GM21786 (cell line): ENCODE measurements at regions not wholly inside any gene's neighbourhood (a gene's known extent, or its start where the extent isn't known, plus 50 kb on each side); places are given as distances from the start of the nearest gene placed in this dataset.

Experiments
- ATAC-seq: cut with Tn5 transposase; IDR thresholded peaks from one replicate; pipeline ENCODE4 v1.9.1; 2021; ENCODE audit not compliant: unreplicated experiment

DNA sequence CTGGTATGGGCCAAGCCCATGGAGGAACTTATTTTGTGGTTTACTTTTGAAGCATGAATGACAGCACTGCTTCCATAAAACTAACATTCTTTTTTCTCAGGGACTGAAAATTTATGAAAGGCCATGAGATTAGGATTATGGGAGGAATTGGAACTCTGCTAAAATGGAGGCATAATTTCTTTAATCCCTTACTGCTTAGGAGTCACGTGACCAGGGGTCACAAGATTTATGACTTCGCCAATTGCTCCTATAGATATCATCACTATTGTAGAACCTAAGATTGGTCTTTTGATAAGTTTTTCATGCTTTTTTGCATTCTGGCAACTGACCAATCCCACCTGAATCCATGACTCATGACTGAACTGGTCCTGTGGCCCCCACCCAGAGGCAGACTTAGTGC lies 495.7 kb upstream of the VRK2 start:
- no peak for ATAC-seq

DNA sequence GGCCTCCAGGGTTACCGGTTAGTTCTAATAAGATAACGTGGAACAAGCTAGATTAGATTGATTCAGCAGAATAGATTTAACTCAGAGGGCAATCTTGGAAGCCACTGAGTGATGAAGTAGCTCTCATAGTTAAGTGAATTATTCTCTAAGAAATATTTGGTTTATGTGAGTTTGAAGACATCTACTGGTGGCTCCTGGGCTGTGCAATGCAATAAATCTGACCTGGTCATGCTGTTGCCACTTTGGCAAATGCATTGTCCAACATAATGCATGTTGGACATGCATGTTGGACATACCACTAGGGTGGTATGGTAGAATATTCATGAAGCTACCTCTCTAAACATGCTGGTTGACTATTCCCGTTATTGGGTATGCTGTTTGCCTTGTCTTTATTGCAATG lies 493.7 kb upstream of the VRK2 start:
- no peak for ATAC-seq

DNA sequence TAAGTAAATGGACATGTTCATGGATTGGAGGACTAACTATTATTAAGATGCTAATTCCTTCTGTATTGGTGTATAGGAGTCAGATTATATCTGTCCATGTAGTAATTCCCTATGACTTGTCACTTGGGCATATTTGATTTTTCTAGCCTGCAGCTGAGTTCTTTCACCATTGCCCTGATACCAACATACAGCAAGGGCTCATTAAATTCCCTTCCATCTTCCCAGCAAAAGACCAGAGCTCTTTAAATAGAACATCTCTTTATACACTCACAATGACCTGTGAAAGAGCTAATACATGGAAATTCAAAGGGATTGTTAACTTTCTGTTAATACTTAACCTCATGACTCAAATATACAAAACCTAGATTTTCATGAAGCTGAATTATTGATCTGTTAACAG lies 492.3 kb upstream of the VRK2 start:
- no peak for ATAC-seq

DNA sequence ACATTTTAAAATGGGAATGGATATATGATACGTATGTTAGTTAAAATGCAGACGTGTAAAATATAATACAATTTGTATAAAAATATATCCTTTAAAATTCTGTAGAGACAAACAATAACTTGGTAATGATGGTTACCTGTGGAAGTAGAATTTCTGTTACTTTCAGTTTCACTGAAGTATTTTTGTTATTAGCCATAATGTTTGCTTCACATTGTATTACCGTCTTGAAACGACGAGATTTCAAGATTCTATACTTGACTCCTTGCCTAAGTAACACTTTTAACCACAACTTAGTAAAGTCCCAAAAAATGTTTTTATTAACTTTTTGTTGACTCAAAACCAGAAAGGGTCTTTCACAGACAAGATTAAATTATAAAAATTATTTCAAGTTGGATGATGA lies 488.3 kb upstream of the VRK2 start:
- ATAC-seq, result no peak

DNA sequence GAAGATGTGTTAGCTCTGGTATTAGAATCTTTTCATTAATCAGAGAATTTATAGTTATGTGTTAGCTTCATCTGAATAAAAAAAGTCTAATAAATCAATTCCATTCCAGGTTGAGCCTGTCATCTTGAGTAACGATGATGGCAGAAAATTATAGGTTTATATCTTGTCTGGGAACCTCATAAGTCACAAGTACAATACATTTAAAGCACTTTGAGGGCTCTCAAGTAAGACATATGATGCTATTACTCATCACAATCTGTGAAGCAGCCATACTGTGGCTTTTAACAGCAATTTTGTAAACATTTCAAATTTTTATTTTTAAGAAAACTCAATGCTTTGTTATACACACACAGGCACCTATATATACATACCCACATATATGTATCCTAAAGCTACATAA lies 484.1 kb upstream of the VRK2 start:
- no peak for ATAC-seq

DNA sequence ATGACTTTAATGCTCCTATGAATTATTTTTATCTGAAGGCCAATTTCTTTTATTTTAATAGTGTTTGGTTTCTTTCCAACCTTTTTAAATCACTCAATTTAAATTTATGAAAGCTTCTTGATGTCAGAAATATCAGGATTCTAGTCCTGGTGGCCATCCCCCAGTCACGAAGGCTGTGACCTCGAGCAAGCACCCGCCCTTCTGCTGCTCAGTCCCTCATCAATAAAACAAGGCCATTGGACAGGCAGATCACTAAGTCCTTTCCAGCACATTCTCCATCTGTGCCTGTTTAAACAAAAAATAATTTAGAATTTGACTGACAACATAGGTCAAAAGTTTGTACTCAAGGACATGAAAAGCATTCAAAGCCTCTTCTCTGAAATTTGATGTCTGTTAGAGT lies 483.6 kb upstream of the VRK2 start:
- ATAC-seq, result no peak

DNA sequence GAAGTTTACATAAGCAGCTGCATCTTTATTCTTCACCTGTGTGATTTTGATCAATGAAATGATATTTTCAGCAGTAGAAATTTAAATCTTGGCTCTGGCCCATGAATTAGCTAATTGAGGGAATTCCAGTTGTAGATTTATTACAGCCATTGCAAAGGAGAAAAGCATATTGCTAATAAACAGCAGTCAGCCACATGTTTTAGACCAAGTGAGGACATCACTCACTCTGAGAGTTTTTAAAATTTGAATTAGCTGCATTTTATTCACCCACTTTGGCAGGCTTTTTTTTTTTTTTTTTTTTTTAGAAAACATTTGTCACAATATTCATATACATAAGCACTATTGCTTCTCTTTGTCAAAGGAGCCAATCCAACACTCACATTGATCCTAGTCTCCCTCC lies 479.4 kb upstream of the VRK2 start:
- no peak for ATAC-seq

DNA sequence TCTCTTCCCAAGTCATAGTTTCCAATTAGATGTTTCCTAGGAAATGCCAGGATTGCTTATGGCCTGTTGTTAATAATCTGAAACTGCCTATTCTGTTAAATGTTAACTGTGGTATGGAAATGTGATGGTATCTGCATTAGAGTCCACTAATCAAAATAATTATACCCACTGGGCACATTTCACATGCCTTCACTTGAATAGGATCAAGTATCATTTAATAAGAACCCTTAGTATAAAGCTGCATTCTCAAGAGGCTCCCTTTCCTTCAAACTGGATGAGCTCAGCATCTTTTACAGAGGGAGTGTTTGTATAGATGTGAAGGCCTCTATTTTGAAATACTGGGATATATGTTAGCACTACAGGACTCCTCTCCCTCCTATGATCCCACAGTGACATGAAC lies 477.2 kb upstream of the VRK2 start:
- no peak for ATAC-seq

DNA sequence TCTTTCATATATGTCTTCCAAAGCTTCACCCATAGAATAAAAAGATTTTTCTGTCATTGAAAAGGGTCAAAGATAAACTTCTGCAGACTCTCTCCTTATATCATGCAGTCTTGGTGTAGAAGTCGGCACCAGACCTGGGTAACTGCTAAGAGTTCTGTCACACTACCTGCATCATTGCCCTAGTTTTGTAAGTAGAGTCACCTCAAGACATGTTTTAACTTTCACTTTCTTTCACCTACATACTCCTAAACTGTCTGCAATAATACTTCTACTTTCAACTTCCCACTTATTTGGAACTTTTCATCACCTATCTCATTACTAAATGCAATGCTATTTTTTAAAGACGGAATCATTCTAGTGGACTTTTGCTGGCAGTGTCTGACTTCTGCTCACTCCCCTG lies 475.6 kb upstream of the VRK2 start:
- ATAC-seq, result peak; percentile 47

DNA sequence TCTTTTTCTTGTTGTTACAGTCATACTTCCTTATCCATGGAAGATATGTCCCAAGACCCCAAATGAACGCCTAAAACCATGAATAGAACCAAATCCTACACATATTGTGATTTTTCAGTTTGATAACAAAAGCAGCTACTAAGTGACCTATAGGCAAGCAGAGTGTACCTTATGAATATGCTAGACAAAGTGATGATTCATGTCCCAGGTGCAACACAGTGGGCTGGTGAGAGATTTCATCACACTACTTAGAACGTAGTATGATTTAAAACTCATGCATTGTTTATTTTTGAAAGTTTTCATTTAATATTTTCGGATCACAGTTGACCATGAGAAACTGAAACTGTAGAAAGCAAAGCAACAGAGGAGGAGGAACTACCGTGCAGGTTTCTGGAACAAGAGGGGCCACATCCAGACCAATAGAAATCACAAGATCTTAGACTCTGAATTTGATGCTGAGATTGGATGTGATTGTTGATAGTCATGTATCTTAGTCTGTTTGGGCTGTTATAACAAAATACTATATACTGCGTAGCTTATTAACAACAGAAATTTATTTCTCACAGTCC lies 470.8 kb upstream of the VRK2 start:
- ATAC-seq, result no peak

DNA sequence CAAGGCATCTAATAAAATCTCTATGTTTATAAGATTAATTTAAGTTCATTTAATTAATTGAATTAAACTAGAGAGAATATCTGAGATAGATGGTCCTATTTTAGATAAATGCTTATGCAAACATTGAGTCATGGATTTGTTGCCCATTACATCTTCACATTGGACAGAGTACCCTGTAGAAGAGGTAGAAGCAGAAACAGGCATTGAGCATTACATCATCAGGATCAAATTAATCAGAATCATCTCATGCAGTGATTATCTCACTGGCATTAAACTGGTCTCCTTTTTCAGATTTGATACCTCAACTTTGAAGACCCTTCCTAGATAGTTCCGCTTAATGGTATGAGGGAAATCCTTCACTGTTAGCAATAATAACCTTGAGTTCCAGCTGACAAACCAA lies 469.6 kb upstream of the VRK2 start:
- no peak for ATAC-seq

DNA sequence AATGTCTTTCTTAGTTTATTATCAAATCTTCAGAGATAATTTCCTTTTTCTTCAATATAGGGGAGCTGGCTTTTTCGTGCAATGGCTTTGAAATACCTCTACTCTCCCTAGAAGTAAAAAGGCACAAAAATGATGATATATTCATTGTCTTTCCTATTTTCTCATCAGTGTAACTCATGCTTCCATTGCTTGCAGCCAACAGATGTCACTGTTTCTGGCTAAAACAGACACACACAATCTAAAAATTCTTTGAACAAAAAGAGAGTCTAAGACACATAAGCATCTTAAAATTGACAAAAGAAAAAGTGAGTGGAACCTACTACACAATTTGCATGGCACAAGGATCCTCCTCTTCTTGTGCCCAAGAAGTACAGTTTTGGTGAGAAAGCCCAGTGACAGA lies 448.7 kb upstream of the VRK2 start:
- ATAC-seq, result no peak

DNA sequence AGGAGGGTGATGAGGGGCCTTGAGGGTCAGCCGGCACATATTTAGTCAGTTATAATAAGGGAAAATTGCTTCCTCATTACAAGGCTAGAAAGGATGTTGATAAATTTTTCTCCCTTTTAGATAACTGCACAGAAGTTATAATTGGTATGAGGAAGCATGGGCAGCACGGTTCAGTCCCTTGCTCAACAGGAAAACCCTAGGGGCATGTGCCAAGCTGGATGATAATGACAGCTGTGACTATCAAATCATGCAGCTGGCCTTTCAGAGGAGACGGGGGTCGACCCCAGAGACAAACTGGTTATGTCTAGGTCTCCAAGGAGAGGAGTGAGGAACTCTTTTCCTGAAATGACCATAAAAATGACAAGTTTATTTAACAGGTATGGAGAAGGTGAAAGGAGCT lies 448.1 kb upstream of the VRK2 start:
- no peak for ATAC-seq

DNA sequence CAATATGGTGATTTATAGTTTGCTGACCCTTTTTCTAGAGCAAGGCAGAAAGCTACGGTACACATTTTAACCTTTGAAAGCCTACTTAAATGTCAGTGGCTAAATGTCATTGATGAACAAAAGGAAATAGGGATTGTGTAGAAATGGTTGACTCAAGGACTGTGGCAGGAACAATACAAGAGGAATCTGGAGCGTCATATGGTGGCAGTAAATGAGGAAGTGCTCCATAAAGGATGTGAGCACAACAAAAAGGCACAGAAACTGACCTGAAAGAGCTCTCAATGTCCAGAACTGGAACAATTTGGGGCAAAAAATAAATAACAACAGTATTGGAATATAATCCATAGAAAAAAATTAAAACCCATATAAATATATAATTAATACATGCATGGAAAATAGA lies 443.9 kb upstream of the VRK2 start:
- no peak for ATAC-seq

DNA sequence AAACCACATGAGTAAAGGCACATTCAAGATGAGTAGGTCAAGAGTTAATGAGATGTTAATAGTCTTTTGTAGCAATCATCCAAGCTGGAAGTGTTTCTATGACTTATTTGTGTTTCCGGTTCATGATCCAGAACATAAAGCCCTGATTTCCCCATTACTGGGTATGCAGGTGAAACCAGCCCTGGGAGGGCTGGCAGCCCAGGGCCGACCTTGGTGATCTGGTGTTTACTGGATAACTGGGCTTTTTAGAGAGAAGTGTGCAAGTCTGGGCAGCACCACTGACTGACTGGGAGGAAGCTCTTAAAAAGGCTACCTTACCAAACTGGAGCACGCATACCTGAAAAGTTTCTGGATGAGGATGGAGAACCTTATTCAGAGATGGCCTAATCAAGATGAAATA lies 431.6 kb upstream of the VRK2 start:
- no peak for ATAC-seq

DNA sequence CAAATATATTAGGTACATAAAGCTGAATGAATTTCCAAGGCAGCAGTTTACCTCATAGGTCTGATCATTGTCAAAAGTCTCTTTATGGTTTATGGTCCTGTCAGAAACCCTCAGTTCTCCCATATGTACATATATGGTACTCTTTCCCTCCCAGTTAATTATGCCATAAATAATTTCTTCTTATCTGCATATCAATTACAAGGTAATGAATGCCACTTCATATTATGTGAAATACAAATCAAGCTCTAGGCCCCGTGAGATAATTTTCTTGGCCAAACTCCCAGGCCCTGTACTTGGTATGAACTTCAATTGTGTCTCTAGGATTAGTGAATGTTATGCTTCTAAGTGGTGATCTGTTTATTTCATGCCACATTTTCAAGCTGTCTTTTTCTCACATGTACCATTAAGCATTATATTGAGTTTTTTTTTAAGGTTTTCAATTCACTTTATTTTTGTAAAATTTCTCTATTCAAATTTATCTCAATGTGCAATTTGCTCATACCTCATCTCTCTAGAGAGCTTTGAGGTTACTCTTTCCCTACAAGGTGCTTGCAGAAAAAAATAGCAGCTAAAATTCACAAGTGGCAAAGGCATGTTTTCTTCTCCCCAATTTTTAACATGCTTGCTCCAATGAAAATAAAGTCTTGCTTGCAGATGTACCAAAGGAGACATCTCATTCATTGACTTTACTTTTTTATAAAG lies 430.6 kb upstream of the VRK2 start:
- no peak for ATAC-seq

DNA sequence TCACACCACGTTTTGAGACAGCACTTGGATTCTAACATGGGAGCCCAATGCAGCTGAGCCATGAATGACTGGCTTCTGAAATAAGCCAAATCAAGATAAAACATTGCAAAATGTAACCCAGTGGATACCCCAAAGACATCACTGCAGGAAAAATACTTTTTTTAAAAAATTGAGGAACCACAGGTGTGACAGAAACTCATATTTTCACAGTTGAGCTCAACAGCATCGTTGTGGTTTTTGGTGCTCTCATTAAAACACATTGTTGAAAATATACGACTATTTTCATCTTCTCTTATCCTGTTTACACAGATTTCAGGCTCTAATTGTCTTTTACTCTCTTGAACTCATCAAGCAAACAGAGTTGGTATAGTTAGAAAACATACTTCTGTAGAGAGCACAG lies 429.3 kb upstream of the VRK2 start:
- ATAC-seq, result no peak

DNA sequence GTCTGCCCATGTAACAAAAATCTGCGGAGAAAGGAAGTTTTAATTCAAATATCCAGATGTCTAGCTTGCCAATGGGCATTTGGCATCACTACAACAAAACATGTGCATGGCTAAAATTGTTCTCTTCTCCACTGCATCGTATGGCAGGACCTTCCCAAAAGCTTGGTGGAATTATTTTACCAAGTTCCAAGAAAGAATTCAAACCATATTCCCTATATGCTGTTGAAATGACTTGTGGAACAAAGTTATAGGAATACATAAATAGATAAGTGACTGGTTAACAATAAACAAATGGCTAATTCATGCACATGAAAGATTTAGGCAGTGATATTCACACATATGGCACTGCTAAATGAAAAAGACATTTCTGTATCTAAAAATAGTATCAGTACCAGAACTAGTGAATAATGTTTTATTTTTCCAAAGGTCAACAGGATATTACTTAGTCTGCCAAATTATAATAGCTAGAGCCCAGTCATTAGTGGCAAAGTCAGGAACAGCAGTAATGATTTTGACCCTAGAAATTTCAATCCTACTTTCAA lies 425.4 kb upstream of the VRK2 start:
- ATAC-seq, result no peak

DNA sequence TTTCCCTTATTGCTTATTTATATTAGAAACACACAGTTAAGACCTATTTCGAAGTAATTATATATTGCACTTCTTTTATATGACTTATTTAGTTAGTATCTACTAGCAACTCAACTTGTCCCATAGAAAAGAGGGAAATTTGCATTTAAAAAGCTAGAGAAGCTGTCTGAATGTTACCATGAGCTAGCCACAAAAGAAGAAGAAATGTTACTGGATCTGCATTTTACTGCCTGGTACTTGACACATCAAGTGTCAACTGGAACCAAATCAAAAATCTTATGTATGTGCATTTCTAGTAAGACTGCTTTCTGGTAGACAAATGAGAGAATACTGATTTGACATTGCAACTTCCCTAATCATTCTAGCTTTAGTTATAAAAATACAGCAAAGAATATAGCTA lies 424.6 kb upstream of the VRK2 start:
- no peak for ATAC-seq

DNA sequence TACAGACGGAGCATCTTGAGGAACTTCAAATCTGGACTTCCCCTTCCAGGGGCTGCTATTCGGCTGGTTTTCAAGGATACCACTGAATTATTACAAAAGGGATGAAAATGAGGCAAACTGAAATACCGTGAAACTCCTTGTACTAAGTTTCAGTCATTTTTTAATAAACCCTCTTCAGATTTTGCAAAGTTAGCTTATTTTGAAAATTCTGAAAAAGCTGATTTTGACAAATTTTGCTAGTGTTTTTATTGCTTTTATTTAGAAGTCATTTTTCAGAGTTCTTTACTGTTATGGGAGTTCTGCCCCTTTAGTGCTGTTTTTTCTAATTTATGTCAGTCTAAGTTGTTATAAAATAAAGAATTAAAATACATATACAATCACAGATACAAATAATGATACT lies 390.4 kb upstream of the VRK2 start:
- no peak for ATAC-seq

DNA sequence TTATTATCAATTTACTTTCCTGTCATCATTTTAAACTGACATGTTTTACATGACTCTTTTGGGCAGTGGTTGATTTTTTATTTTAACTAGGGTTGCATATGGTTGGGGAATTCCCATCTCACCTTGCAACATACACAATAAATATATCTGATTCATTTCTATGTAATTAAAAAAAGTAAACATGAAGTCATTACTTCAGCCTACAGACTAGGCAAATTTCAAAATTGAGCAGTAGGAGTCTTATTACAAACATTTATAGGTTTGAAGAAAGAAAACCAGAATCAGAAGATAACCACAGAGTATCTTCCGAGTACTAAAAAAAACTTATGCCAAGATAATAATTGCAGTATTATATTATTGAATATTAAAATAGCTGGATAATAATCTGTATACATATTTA lies 377.0 kb upstream of the VRK2 start:
- no peak for ATAC-seq

DNA sequence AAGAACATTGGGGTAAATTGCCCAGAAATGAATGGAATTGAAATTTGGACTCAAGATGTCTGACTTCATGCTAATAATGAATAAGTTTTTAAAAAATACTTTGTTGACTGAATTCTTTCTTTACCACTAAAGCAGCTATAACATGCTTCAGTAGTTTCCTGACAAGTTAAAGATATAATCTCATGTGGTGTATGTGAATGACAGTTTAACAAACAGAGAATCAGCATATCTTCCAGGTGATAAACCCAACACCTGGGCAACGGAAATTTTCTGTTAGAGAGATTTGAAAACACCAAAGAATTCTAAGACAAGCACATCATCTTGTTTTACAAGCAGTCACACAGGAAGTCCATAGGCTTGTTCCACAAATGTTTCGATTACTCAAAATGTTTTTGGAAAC lies 372.6 kb upstream of the VRK2 start:
- no peak for ATAC-seq

DNA sequence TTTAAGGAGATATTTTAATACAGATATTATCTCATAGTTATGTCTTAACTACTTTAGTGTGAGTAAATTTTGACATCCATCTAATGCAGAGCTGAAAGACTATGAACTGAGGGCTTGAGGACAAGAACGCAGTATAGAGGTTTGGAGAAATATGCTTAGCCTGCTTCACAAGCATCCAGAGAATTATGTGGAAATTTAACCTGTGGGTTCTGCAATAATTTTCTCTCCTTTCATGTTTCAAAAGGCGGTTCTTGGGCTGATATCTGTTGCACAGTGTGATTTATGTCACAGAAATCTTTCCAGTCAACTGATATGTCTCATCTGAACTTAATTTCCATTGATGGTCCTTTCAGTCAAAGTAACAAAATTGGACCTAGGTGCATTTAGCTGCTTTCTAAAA lies 371.9 kb upstream of the VRK2 start:
- no peak for ATAC-seq
